Mesenchymal stem cell (in vitro differentiated cells and primary cell): ENCODE measurements at regions not wholly inside any gene's neighbourhood (a gene's known extent, or its start where the extent isn't known, plus 50 kb on each side); places are given as distances from the start of the nearest gene placed in this dataset.
"Not testable (repeated sequence)": the region's sequence is repeated elsewhere in the genome, so short reads cannot be mapped to it uniquely, and the experiment has no call there.

Experiments
- DNase-seq: peaks from one replicate; pipeline ENCODE4 v3.0.0-alpha.2; 2013
- H2AFZ ChIP-seq: one replicate; pipeline ENCODE4 v1.6.1; 2013; ENCODE audit warnings: low read depth, mild to moderate bottlenecking, control low read depth, inconsistent platforms, low read length, moderate library complexity
- H2AK5ac ChIP-seq: 2 replicates; pipeline ENCODE4 v1.6.1; 2013; ENCODE audit warnings: low read length, moderate library complexity, mild to moderate bottlenecking, inconsistent platforms; ENCODE audit not compliant: severe bottlenecking
- H2BK120ac ChIP-seq: one replicate; pipeline ENCODE4 v1.6.1; 2013; ENCODE audit warnings: low read depth, mild to moderate bottlenecking, inconsistent platforms, low read length, moderate library complexity
- H2BK12ac ChIP-seq, 2 experiments: one replicate each; pipeline ENCODE4 v1.6.1; 2013; ENCODE audit warnings: inconsistent platforms in 2 of 2, low read length in 2 of 2, mild to moderate bottlenecking in 2 of 2, moderate library complexity in 2 of 2, control low read depth in 1 of 2
- H2BK15ac ChIP-seq: one replicate; pipeline ENCODE4 v1.6.1; 2013; ENCODE audit warnings: mild to moderate bottlenecking, low read depth, inconsistent platforms; ENCODE audit not compliant: poor library complexity, severe bottlenecking
- H2BK5ac ChIP-seq: 2 replicates; pipeline ENCODE4 v1.6.1; 2013; ENCODE audit warnings: low read depth, mild to moderate bottlenecking, low read length, control low read depth, inconsistent platforms; ENCODE audit not compliant: poor library complexity, severe bottlenecking
- H3K14ac ChIP-seq, 2 experiments: one replicate each; pipeline ENCODE4 v1.6.1; 2013; ENCODE audit warnings: inconsistent platforms in 2 of 2, low read length in 2 of 2, control low read depth in 1 of 2, mild to moderate bottlenecking in 1 of 2, moderate library complexity in 1 of 2
- H3K18ac ChIP-seq, 2 experiments: one replicate each; pipeline ENCODE4 v1.6.1; 2013; ENCODE audit warnings: inconsistent platforms in 2 of 2, low read length in 2 of 2, control low read depth in 1 of 2, low read depth in 1 of 2, mild to moderate bottlenecking in 1 of 2
- H3K23ac ChIP-seq, 2 experiments: one replicate each; pipeline ENCODE4 v1.6.1; 2013; ENCODE audit warnings: inconsistent platforms in 2 of 2, low read length in 2 of 2, mild to moderate bottlenecking in 2 of 2, moderate library complexity in 2 of 2, control low read depth in 1 of 2
- H3K27ac ChIP-seq: 2 replicates; pipeline ENCODE4 v1.5.1; 2013; ENCODE audit warnings: mild to moderate bottlenecking, moderate library complexity, low read length, control low read depth, inconsistent platforms; ENCODE audit not compliant: poor library complexity, severe bottlenecking
- H3K27me3 ChIP-seq, 2 experiments: 2 replicates each; pipeline versions ENCODE4 v1.6.1 to v1.7.0; 2013; ENCODE audit warnings: low read length in 2 of 2, mild to moderate bottlenecking in 2 of 2, moderate library complexity in 2 of 2, control low read depth in 1 of 2, inconsistent platforms in 1 of 2; ENCODE audit not compliant: control insufficient read depth in 1 of 2, insufficient read depth in 1 of 2
- H3K36me3 ChIP-seq, 2 experiments: 2 replicates each; pipeline versions ENCODE4 v1.6.1 to v1.7.0; 2013; ENCODE audit warnings: low read length in 2 of 2, control low read depth in 1 of 2, inconsistent platforms in 1 of 2, low read depth in 1 of 2, mild to moderate bottlenecking in 1 of 2; ENCODE audit not compliant: insufficient read depth in 2 of 2, control insufficient read depth in 1 of 2
- H3K4ac ChIP-seq, 2 experiments: one replicate each; pipeline ENCODE4 v1.6.1; 2013; ENCODE audit warnings: inconsistent platforms in 2 of 2, low read length in 2 of 2, mild to moderate bottlenecking in 2 of 2, moderate library complexity in 2 of 2, control low read depth in 1 of 2, low read depth in 1 of 2
- H3K4me1 ChIP-seq: 2 replicates; pipeline ENCODE4 v1.6.1; 2013; ENCODE audit warnings: low read depth, low read length, control low read depth; ENCODE audit not compliant: control insufficient read depth, insufficient read depth
- H3K4me2 ChIP-seq: 2 replicates; pipeline ENCODE4 v1.6.1; 2013; ENCODE audit warnings: low read length, mild to moderate bottlenecking, inconsistent platforms; ENCODE audit not compliant: poor library complexity, severe bottlenecking
- H3K4me3 ChIP-seq, 2 experiments: 2 replicates each; pipeline versions ENCODE4 v1.5.1 to v1.7.0; 2013; ENCODE audit warnings: low read length in 2 of 2, mild to moderate bottlenecking in 2 of 2, control low read depth in 1 of 2, low read depth in 1 of 2; ENCODE audit not compliant: insufficient read depth in 1 of 2
- H3K79me1 ChIP-seq: replicated peaks from 2 replicates; pipeline ENCODE4 v1.6.1; 2013; ENCODE audit warnings: mild to moderate bottlenecking, control low read depth, low read length, inconsistent platforms; ENCODE audit not compliant: poor library complexity, severe bottlenecking
- H3K9ac ChIP-seq: 2 replicates; pipeline ENCODE4 v1.7.0; 2013; ENCODE audit warnings: mild to moderate bottlenecking, low read length, moderate library complexity
- H3K9me3 ChIP-seq: 2 replicates; pipeline ENCODE4 v1.7.0; 2013; ENCODE audit warnings: mild to moderate bottlenecking, low read length; ENCODE audit not compliant: control insufficient read depth
- H4K8ac ChIP-seq: one replicate; pipeline ENCODE4 v1.6.1; 2013; ENCODE audit warnings: inconsistent platforms, mild to moderate bottlenecking, low read length, moderate library complexity
- H4K91ac ChIP-seq: one replicate; pipeline ENCODE4 v1.6.1; 2013; ENCODE audit warnings: mild to moderate bottlenecking, low read length, inconsistent platforms
- WGBS: methylation state at CpG from one replicate; pipeline ENCODE4 v1.1.7; 2013; ENCODE audit warnings: mixed read lengths; 5-methylcytosine and 5-hydroxymethylcytosine counted together

DNA sequence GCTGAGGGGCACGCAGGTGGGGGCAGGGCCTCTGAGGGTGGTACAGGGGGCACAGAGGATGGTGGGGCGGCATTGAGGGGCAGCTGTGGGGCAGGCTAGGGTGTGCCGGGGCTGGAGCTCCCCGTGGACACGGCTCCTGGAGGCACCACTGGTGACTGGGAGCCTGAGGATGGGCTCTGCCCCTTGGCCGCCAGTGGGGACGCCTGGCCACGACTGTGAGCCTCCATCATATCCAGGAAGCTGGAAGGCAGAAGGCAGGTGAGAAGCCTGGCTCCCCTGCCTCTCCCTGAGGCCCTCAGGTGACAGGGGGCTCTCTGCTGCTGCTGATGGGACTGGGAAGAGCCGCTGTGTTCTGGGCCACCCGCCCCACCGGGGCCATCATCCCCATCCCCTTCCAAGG lies 308.4 kb downstream of the CCDC74A start:
- not testable (repeated sequence) for H2AK5ac ChIP-seq, H3K79me1 ChIP-seq, H4K8ac ChIP-seq, H3K4me3 ChIP-seq, H3K27me3 ChIP-seq, H2BK12ac ChIP-seq, H2BK120ac ChIP-seq, DNase-seq, H2BK5ac ChIP-seq, H2AFZ ChIP-seq, H3K4me1 ChIP-seq, H3K9me3 ChIP-seq, H4K91ac ChIP-seq, H3K14ac ChIP-seq, H3K27ac ChIP-seq, H3K36me3 ChIP-seq, H3K4ac ChIP-seq, H3K9ac ChIP-seq, H3K4me2 ChIP-seq, H2BK15ac ChIP-seq, H3K23ac ChIP-seq, H3K18ac ChIP-seq
- 82% methylated on average over 11 of the region's 11 CpGs for WGBS

DNA sequence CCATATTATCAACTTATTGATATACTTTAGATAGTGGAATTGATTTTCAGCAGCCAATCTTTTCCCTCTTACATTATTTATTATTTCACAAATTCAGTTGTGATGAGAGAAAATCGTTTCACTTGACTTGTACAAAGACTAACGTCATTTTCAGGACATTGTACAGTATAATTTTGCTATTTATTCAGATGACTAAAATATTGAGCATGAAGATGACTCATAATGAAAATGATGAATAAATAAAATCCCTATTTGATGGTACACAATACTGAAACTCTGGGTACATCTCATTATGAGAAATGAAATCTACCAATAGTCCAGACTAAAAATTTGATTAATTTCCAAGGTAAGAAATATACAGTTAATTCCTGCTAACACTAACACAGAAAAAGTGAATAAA lies 316.4 kb downstream of the CCDC74A start:
- not testable (repeated sequence) for H2AFZ ChIP-seq, H3K27ac ChIP-seq, H3K23ac ChIP-seq, H3K36me3 ChIP-seq, H4K8ac ChIP-seq, H3K79me1 ChIP-seq, H3K18ac ChIP-seq, H3K27me3 ChIP-seq, DNase-seq, H3K4me3 ChIP-seq, H2BK5ac ChIP-seq, H2AK5ac ChIP-seq, H3K4ac ChIP-seq, H2BK15ac ChIP-seq, H3K9ac ChIP-seq, H3K4me2 ChIP-seq, H3K9me3 ChIP-seq, H2BK120ac ChIP-seq, H3K14ac ChIP-seq, H3K4me1 ChIP-seq, H2BK12ac ChIP-seq, H4K91ac ChIP-seq
- no CpG with 5 or more reads among the region's 2 CpGs for WGBS

DNA sequence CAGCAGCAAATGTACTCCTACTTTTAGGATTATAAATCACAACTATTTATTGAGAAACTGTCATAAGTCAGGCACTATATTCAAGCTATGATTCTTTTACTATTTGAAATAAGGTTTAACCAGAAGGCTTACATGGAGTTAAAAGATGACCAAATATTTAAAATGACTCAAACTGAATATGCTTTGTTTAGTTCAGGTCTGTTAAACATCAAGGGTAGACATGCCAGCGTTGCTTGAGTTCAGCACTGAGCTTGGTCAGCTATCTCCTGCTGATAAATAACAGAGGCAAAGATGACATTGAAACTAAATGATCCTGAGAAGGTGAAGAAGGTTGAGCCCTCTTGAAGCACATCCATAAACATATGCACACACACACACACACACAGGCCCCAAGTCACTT lies 305.6 kb downstream of the ANKRD30BL start:
- not testable (repeated sequence) for H2BK120ac ChIP-seq, H2BK15ac ChIP-seq, H4K8ac ChIP-seq, H2AK5ac ChIP-seq, H3K4me3 ChIP-seq, H3K79me1 ChIP-seq, H3K4me1 ChIP-seq, H2BK5ac ChIP-seq, H3K27ac ChIP-seq, H3K36me3 ChIP-seq, H3K9me3 ChIP-seq, H2BK12ac ChIP-seq, H3K4me2 ChIP-seq, H2AFZ ChIP-seq, H3K27me3 ChIP-seq, H3K9ac ChIP-seq, H4K91ac ChIP-seq, H3K4ac ChIP-seq, H3K18ac ChIP-seq, H3K14ac ChIP-seq, H3K23ac ChIP-seq, DNase-seq
- WGBS = no CpG with 5 or more reads among the region's 1 CpG

GRCh38 chr2:131858197-131858596 lies 303.6 kb downstream of the ANKRD30BL start:
- H3K36me3 ChIP-seq, H3K4me2 ChIP-seq, H2BK12ac ChIP-seq, H3K27ac ChIP-seq, H3K4ac ChIP-seq, H2BK5ac ChIP-seq, H2AFZ ChIP-seq, H3K4me3 ChIP-seq, H4K91ac ChIP-seq, H3K27me3 ChIP-seq, H2BK15ac ChIP-seq, H2AK5ac ChIP-seq, H3K9ac ChIP-seq, H3K14ac ChIP-seq, H2BK120ac ChIP-seq, H3K9me3 ChIP-seq, H4K8ac ChIP-seq, H3K18ac ChIP-seq, H3K23ac ChIP-seq, H3K79me1 ChIP-seq, H3K4me1 ChIP-seq: not testable (repeated sequence)
- peak; percentile 3 for DNase-seq
- WGBS = no CpG with 5 or more reads among the region's 3 CpGs
